Peyer's patch (tissue), 4 donors: ENCODE measurements at regions not wholly inside any gene's neighbourhood (a gene's known extent, or its start where the extent isn't known, plus 50 kb on each side); places are given as distances from the start of the nearest gene placed in this dataset.

Experiments
- CTCF ChIP-seq, 6 experiments: fragments of 450-650 bp in 4 of 6; fragments of 200-600 bp in 2 of 6; sonication (generic) in 1 of 6; IDR thresholded peaks; one replicate each; pipeline ENCODE4 v1.5.1; 2017 to 2019; ENCODE audit warnings: antibody characterized with exemption in 6 of 6, mild to moderate bottlenecking in 3 of 6, moderate library complexity in 1 of 6
- POLR2A ChIP-seq, 2 donors: fragments of 450-650 bp; IDR thresholded peaks; one replicate each; pipeline ENCODE4 v1.5.1; 2017; ENCODE audit warnings: antibody characterized with exemption in 2 of 2, mild to moderate bottlenecking in 2 of 2, moderate library complexity in 2 of 2

GRCh38 chr13:97135883-97136282 is 86.2 kb upstream of the MBNL2 start:
- TF ChIP-seq CTCF (IDR thresholded peaks at IDR 0.05) (no peak), POLR2A (IDR thresholded peaks at IDR 0.05) (no peak)
